Chondrocyte (in vitro differentiated cells): ENCODE measurements at regions not wholly inside any gene's neighbourhood (a gene's known extent, or its start where the extent isn't known, plus 50 kb on each side); places are given as distances from the start of the nearest gene placed in this dataset.

Experiments used
- DNase-seq: peaks from one replicate; pipeline ENCODE4 v3.0.0; 2021; ENCODE audit warnings: mixed read lengths, low spot score
- H3K27ac Mint-ChIP-seq: one replicate; pipeline ENCODE4 v1.8.0; 2021; ENCODE audit warnings: mild to moderate bottlenecking, moderate library complexity, mixed read lengths; ENCODE audit not compliant: unreplicated experiment
- H3K27me3 Mint-ChIP-seq: 2 replicates; pipeline ENCODE4 v1.8.0; 2021; ENCODE audit warnings: low read depth, mixed read lengths
- H3K36me3 Mint-ChIP-seq: 2 replicates; pipeline ENCODE4 v1.8.0; 2021; ENCODE audit warnings: low read depth, mixed read lengths
- H3K4me1 Mint-ChIP-seq: 2 replicates; pipeline ENCODE4 v1.8.0; 2021; ENCODE audit warnings: low read depth, mild to moderate bottlenecking, mixed read lengths
- H3K4me3 Mint-ChIP-seq: one replicate; pipeline ENCODE4 v1.8.0; 2021; ENCODE audit warnings: mild to moderate bottlenecking, moderate library complexity, mixed read lengths; ENCODE audit not compliant: unreplicated experiment
- H3K9me3 Mint-ChIP-seq: 2 replicates; pipeline ENCODE4 v1.8.0; 2021; ENCODE audit warnings: low read depth, mixed read lengths
- CTCF ChIP-seq: fragments of 200-600 bp; sonication (generic); IDR thresholded peaks from 2 replicates; pipeline ENCODE4 v1.5.0; 2021; ENCODE audit warnings: antibody characterized with exemption, mild to moderate bottlenecking, moderate library complexity

DNA sequence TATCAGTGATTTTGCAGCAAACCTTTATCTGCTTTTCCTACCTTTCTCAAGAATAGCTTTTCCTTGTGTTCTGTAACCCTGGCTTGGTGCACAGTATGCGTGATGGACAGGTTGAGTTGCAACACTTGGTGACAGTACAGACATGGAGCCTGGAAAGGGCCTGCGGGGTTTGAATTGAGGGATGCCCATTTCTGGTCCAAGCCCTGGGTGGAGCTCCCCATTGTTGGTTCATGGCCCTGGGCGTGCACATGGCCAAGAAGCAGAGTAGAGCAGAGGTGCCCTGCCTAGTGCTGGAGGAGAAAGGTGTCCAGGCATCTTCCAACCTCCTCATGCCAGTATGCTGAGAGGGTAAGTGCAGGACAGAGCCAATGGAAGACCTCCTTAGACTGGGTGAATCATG, 106.6 kb upstream of the MKLN1 start:
- Mint-ChIP-seq H3K36me3 (peaks cover 2% of the 10 kb centered on the region), H3K27ac (no peak overlapping the region), H3K27me3 (peaks cover 2% of the 10 kb centered on the region), H3K4me1 (peaks cover 16% of the 10 kb centered on the region), H3K9me3 (peaks cover 4% of the 10 kb centered on the region), H3K4me3 (no peak overlapping the region)
- DNase-seq: no peak
- TF ChIP-seq CTCF: no peak

DNA sequence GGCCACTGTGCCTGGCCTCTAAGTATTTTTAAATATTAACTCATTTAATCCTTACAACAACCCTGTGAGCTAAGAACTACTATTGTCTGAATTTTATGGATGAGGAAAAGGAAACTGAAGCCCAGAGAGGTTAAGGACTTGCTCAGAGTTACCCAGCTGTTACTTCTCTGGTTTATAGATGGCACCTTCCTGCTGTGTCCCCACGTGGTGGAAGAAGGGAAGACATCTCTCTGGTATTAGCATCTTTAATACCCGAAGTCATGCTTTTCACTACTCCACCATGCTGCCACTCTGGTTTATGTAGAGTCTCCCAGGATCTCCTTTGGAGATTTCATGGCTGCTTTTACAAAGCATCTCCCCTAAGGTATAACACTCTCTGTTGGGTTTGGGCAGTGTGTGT, 105.5 kb upstream of the MKLN1 start:
- Mint-ChIP-seq H3K4me3 (no peak overlapping the region), H3K4me1 (peaks cover 22% of the 10 kb centered on the region)
- TF ChIP-seq CTCF: no peak

GRCh38 chr7:131223151-131223550, 104.5 kb upstream of the MKLN1 start:
- Mint-ChIP-seq H3K4me1 (peaks cover 22% of the 10 kb centered on the region), H3K27me3 (peaks cover 2% of the 10 kb centered on the region), H3K4me3 (no peak overlapping the region), H3K9me3 (no peaks in the 10 kb centered on the region), H3K36me3 (peaks cover 3% of the 10 kb centered on the region), H3K27ac (no peak overlapping the region)
- no peak for DNase-seq
- TF ChIP-seq CTCF: no peak

More for the DNA sequence above, 105.5 kb upstream of the MKLN1 start:
- Mint-ChIP-seq H3K27ac (no peak overlapping the region), H3K9me3 (peaks cover 4% of the 10 kb centered on the region), H3K27me3 (peaks cover 2% of the 10 kb centered on the region), H3K36me3 (peaks cover 3% of the 10 kb centered on the region)
- DNase-seq: no peak

DNA sequence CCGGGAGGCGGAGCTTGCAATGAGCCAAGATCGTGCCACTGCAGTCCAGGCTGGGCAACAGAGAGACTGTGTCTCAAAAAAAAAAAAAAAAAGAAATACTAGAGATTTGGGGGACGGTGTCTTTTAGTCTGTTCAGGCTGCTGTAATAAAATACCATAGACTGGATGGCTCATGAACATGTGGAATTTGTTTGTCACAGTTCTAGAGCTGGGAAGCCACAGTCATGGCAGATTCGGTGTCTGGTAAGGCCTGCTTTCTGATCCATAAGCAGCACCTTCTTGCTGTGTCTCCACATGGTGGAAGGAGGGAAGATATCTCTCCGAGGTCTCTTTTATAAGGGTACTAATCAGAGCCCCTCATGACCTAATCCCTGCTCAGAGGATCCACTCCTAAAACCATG, 102.7 kb upstream of the MKLN1 start:
- Mint-ChIP-seq H3K27ac (peak overlapping the region; percentile 72), H3K36me3 (peaks cover 2% of the 10 kb centered on the region), H3K9me3 (no peaks in the 10 kb centered on the region), H3K4me1 (peaks cover 16% of the 10 kb centered on the region), H3K27me3 (peaks cover 2% of the 10 kb centered on the region), H3K4me3 (no peak overlapping the region)
- no peak for TF ChIP-seq CTCF
- no peak for DNase-seq

DNA sequence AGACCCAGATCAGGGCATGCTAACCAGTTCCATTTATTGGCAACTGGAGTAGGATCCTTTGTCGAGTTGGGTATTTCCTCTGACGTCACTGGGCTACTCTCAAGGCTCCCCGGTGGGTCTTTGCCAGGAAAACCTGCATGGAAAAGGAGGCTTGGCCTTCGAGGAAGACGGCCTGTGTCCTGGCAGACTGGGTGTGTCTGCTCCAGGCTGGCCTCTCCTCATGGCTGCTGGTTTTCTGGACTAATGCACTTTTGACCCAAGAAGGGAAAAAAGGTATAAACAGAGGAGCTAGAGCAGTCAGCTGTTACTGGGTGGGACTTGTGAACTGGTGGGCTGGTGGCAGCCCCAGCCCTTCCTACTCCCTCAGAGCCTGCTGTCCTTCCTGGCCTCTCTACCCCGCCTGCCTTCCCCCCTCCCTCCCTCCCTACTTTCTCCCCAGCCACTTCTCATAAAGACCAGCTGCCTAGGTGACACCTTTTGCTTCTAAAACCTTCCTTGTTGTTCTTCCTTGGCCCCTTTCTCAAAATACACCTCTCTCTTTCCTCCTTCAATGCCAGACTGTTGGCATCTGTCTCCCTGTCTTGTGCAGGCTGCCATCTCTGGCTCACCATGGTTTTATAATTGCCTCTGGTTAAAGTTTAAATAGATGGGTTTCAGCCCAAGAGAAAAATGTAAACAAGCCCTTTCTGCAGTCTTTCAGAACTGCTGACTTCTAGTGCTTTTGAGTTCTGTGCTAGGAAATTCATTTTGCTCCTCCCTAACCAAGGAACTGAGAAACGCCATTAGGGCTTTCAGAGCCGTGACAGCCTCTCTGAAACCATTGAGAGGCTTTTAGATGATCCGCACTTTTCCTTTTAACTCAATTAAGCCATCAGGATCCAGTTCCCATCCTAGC, 101.8 kb upstream of the MKLN1 start:
- DNase-seq: no peak
- Mint-ChIP-seq H3K27ac (peak overlapping the region; percentile 72), H3K9me3 (no peaks in the 10 kb centered on the region), H3K4me1 (peaks cover 16% of the 10 kb centered on the region), H3K4me3 (no peak overlapping the region), H3K27me3 (no peaks in the 10 kb centered on the region), H3K36me3 (peaks cover 2% of the 10 kb centered on the region)
- TF ChIP-seq CTCF: no peak
